GM19452 (cell line): ENCODE measurements at regions not wholly inside any gene's neighbourhood (a gene's known extent, or its start where the extent isn't known, plus 50 kb on each side); places are given as distances from the start of the nearest gene placed in this dataset.

Experiments used
- ATAC-seq: cut with Tn5 transposase; IDR thresholded peaks from one replicate; pipeline ENCODE4 v1.9.1; 2021; ENCODE audit not compliant: unreplicated experiment

GRCh38 chr5:9927521-9927997, 297.4 kb upstream of the TAS2R1 start:
- no peak for ATAC-seq

GRCh38 chr5:9927106-9927505, 297.0 kb upstream of the TAS2R1 start:
- no peak for ATAC-seq

DNA sequence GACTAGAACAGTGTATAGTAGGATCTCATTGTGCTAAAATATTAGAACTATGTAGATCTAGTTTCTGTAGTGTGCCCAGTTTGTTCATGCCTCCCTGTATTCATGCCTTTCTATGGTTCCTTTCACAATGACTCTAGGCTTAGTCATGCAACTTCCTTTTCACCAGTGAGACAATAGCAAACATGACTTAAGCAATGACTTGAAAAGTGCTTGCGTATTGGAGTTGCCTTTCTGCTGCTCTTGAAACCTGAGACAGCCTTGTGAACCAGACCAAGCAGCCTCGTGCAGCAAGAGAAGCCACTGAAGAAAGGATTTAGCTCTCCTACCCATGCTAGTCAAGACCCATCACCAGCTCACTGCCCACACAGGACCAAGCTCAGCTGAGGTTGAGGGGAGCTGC, 294.5 kb upstream of the TAS2R1 start:
- peak; percentile 78 for ATAC-seq

DNA sequence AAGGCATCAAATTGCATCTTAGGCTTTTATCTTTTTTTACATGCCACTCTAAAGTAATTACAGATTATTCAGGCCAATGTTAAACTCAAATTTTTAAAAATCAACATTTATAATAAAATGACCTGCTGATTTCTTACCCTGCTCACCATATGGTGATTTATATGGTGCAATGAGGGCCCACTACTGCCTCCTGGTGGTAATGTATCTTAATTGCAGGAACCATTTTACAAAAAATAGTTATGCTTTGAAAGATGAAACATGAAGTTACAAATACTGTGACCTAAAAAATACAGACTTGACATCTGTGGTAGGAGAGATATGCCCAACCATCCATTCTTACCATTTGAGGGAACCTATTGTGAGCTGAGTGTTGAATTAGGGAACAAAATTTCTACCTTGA, 292.6 kb upstream of the TAS2R1 start:
- no peak for ATAC-seq

DNA sequence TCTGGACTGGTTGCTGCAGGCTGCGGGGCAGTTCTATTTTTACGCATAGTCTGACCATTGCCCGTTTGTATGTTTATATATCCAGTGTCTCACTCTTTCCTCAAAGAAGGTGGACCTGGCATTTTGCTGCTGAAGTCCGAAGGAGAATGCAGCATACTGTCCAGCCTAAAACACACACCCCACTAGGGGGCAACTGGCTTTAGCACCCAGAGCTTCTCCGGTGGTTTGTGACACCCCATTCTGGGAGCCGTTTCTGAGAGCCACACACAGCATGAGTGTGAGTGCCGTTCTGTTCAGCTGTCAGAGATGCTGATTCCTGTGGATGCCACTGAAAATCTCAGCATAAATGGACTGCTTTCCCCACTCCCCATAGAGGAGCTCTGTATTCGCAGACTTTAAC, 290.5 kb upstream of the TAS2R1 start:
- no peak for ATAC-seq

GRCh38 chr5:9919306-9920030, 289.3 kb upstream of the TAS2R1 start:
- ATAC-seq = no peak

DNA sequence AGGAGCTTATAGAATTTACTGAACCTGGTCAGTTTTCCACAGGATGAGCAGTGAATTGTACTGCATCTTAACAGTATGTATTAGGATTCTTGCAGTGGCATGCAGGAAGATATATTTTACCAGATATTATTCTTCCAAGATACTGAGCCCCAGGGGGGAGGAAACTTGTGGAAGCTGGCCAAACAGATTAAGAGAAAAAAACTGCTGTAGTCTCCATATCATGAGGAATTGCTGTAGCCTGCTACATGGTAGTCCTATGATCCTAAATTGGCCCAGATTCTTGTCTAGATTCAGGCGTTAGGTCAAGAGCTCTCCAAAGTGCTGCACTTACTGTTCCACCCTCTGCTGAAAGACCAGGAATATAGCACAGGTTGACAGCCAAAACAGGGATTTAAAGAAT, 275.5 kb upstream of the TAS2R1 start:
- no peak for ATAC-seq

DNA sequence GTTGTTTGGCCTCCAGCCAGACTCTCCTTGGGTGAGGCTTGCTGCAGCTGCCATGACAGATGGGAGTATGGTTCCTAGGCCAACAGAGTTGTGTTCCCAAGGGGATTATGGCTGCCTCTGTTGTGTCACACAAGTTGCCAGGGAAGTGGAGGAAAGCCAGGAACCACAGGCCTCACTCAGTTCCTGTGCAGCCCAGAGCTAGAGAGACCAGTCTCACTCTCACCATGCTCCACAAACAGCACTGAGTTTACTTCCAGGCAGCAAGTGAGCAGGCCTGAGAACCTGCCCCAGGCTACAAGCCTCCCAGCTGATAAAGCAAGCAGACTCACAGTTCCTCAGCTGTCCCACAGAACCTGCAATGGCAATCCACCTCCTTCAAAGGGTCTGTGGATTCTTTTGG, 273.6 kb upstream of the TAS2R1 start:
- no peak for ATAC-seq

GRCh38 chr5:9898319-9898718, 268.2 kb upstream of the TAS2R1 start:
- ATAC-seq = no peak

DNA sequence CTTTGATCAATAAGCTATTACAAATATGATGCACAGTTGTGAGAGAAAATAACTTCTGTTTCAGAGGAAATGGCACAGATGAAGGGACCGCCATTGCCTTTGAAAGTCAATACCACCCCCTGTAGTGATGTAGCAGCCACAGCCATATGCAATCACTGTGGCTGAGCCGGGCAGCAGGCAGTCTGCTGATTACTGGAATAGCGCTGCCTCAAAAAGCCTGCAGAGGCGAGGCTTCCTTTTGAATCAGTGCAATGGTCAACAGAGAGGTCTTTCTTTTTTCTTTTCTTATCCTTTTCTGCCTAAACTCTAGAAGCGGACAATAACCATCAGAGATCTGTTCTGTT, 265.1 kb upstream of the TAS2R1 start:
- no peak for ATAC-seq

GRCh38 chr5:9894571-9895301, 264.6 kb upstream of the TAS2R1 start:
- no peak for ATAC-seq

- no peak for ATAC-seq
Observed at GRCh38 chr5:9892696-9893095, 262.5 kb upstream of the TAS2R1 start.

DNA sequence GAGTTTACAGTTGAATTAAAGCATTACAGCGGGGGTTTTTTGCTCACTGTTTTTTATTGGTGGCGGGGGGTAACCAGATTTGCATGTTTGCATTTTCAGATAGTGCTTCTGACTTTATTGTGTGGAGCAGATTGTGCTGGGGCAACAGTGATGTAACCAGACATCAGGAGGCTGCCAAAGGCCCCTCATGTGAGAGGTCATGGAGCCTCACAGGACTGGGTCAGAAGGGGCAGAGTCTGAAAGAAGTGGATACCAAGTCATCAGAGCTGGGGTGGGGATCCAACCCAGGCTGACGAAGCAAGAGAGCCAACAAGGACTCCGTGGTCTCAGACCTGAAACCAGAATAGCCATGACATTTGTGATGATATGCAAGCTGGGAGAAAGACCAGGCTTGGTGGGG, 259.4 kb upstream of the TAS2R1 start:
- ATAC-seq = no peak

- ATAC-seq = no peak
Observed at GRCh38 chr5:9888501-9888901, 258.4 kb upstream of the TAS2R1 start.

- ATAC-seq = no peak
Observed at GRCh38 chr5:9885164-9885563, 255.0 kb upstream of the TAS2R1 start.

GRCh38 chr5:9878206-9878605, 248.1 kb upstream of the TAS2R1 start:
- no peak for ATAC-seq

GRCh38 chr5:9877488-9877887, 247.3 kb upstream of the TAS2R1 start:
- no peak for ATAC-seq

DNA sequence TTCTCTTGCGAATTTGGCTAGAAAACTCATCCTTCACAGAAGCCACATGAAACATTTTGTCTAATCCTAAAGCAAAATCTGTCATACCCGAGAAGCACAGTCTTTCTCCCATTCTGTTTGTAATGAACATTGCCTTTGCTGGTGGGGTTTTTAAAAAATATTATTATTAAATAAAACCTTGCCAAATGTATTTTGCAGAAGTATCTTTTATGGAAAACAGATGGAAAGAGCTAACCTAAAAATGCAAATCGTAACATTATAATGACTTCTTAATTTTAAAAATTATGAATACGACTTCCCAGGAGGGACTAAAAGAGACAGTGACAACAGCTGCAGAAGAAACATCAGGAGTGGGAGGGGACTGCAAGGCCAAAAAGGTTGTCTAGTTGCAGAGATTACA, 246.3 kb upstream of the TAS2R1 start:
- ATAC-seq = no peak

DNA sequence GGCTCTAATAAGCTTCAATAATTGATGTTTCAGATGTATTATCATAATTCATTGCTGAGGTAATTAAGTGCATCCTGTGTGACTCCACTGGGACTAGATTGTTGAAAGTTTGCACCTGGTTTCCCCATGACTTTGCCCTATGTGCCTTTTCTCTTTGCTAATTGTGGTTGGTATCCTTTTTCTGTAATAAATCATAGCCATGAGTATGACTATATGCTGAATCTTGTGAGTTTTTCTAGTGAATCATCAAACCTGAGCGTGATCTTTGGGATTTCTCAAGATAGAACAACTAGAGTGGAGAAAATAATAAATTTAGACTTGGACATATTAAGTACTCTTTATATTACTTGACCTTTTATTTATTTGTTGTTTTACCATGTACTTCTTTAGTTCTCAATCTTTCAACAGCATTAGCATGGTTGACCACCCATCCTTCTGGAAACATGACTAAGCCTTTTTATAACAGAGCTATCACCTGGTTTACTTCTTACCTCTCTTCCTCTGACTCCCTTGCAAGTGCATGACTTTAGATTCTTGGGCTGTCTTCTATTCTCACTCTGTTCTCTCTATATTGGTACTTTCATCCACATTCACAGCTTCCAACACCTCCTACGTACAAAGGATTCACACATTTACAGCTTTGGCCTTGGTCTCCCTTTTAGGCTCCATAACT, 239.6 kb upstream of the TAS2R1 start:
- ATAC-seq = no peak

- no peak for ATAC-seq
Observed at GRCh38 chr5:9865574-9865973, 235.4 kb upstream of the TAS2R1 start.

GRCh38 chr5:9864791-9865190, 234.6 kb upstream of the TAS2R1 start:
- ATAC-seq = no peak

DNA sequence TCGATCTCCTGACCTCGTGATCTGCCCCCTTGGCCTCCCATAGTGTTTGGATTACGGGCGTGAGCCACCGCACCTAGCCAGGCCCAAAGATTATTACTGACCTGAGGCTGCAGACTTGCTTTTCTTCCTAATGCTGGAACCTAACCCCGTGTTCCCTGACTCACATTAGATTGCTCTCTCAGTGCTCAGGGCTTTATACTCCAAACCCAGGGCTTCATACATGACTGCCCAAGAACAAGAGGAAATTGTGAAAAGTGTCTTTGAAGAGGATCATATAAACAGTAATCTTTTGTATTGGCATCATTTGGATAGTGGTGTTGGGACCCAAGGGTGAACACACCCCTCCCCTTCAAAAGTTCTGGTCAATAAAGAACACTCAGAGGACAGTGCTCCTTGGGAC, 233.3 kb upstream of the TAS2R1 start:
- no peak for ATAC-seq
